Ovary (tissue), 3 donors: ENCODE measurements at regions not wholly inside any gene's neighbourhood (a gene's known extent, or its start where the extent isn't known, plus 50 kb on each side); places are given as distances from the start of the nearest gene placed in this dataset.

Experiments
- EP300 ChIP-seq: sonication (generic); formaldehyde crosslinking; IDR thresholded peaks from one replicate; pipeline ENCODE4 v1.6.1; 2017; ENCODE audit warnings: antibody characterized with exemption
- POLR2A ChIP-seq: fragments of 450-650 bp; IDR thresholded peaks from one replicate; pipeline ENCODE4 v1.6.1; 2017; ENCODE audit warnings: antibody characterized with exemption, mild to moderate bottlenecking, moderate library complexity
- TF ChIP-seq, protein P1 (sequence below), 3 donors: fragments of 450-650 bp in 2 of 3; fragments of 200-600 bp in 1 of 3; IDR thresholded peaks; one replicate each; pipeline versions ENCODE4 v1.5.1 to v1.8.0; 2016 to 2022; ENCODE audit warnings: antibody characterized with exemption in 3 of 3, mild to moderate bottlenecking in 1 of 3
- donor health status: DM: no; HTN: no; CAD: no.

DNA sequence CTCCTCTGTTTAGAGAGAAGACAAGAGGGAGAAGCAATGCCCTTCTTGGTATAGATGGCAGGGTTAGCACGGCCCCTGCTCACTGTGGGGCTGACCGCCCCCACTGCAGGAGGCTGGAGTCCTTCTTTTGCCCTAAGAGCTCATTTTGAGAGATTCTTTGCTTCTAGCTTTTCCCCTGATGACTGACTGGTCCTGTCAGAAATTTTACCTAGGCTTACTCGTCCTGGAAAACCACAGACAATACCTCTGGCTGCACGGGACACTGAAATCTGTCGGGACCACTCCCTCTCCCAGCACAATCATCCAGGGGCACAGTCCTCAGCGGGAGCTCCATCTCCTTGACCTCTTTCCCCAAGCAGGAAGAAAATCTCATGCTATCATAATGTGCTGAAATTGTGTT lies 143.0 kb upstream of the RGMA start:
- TF ChIP-seq, protein P1, sequence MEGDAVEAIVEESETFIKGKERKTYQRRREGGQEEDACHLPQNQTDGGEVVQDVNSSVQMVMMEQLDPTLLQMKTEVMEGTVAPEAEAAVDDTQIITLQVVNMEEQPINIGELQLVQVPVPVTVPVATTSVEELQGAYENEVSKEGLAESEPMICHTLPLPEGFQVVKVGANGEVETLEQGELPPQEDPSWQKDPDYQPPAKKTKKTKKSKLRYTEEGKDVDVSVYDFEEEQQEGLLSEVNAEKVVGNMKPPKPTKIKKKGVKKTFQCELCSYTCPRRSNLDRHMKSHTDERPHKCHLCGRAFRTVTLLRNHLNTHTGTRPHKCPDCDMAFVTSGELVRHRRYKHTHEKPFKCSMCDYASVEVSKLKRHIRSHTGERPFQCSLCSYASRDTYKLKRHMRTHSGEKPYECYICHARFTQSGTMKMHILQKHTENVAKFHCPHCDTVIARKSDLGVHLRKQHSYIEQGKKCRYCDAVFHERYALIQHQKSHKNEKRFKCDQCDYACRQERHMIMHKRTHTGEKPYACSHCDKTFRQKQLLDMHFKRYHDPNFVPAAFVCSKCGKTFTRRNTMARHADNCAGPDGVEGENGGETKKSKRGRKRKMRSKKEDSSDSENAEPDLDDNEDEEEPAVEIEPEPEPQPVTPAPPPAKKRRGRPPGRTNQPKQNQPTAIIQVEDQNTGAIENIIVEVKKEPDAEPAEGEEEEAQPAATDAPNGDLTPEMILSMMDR (IDR thresholded peaks at IDR 0.05), result no peak
- TF ChIP-seq POLR2A, result no peak
- no peak for TF ChIP-seq EP300
